ENCODE measurements at regions not wholly inside any gene's neighbourhood (a gene's known extent, or its start where the extent isn't known, plus 50 kb on each side); places are given as distances from the start of the nearest gene placed in this dataset.
A peak's percentile ranks its signal among the peaks of the same experiment; 100 is the strongest.

DNA sequence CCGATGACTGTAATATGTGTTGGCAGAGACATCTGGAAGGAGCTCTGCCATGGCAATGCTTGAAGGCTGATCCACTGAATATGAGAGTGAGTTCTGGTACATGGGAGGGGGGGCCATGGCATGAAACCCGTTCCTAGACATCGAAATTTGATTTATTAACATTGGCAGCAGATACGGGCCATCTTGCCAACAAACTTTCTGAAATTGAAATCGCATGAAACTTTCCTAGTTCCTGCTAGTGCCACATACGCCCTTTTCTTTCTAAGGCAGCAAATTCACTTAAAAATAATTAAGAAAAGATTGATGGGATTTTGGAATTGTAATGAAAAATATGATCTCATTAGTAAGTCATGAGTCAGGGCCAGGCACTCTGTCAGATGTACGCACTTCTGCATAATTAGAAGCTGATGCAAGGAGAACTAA is 91.8 kb upstream of the KMT2C start:
- no peak for DNase-seq
- in situ Hi-C loops (cut with MboI; ENCODE audit: low sequenced_read_pairs in 4 of 4), result no loop called here
- H3K27me3 ChIP-seq, result no peaks in the 10 kb centered on the region
- H3K27ac ChIP-seq, result no peak overlapping the region
- H3K9me3 ChIP-seq, result no peaks in the 10 kb centered on the region
- no peak overlapping the region for H3K4me3 ChIP-seq
- intact Hi-C loops (cut with DNase I; ENCODE audit: low total_unique reads), result no loop called here
- no peak for TF ChIP-seq POLR2A (IDR thresholded peaks at IDR 0.05)
- TF ChIP-seq, protein P1, sequence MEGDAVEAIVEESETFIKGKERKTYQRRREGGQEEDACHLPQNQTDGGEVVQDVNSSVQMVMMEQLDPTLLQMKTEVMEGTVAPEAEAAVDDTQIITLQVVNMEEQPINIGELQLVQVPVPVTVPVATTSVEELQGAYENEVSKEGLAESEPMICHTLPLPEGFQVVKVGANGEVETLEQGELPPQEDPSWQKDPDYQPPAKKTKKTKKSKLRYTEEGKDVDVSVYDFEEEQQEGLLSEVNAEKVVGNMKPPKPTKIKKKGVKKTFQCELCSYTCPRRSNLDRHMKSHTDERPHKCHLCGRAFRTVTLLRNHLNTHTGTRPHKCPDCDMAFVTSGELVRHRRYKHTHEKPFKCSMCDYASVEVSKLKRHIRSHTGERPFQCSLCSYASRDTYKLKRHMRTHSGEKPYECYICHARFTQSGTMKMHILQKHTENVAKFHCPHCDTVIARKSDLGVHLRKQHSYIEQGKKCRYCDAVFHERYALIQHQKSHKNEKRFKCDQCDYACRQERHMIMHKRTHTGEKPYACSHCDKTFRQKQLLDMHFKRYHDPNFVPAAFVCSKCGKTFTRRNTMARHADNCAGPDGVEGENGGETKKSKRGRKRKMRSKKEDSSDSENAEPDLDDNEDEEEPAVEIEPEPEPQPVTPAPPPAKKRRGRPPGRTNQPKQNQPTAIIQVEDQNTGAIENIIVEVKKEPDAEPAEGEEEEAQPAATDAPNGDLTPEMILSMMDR (IDR thresholded peaks at IDR 0.05 in 4 of 5, conservative IDR thresholded peaks at IDR 0.05 in 1 of 5), result no peak
- H3K4me1 ChIP-seq, result peaks cover 3% of the 10 kb centered on the region in 2 donors
- peak in 1 of 2 donors; percentile 33 for ATAC-seq
- no peaks in the 10 kb centered on the region for H3K36me3 ChIP-seq

DNA sequence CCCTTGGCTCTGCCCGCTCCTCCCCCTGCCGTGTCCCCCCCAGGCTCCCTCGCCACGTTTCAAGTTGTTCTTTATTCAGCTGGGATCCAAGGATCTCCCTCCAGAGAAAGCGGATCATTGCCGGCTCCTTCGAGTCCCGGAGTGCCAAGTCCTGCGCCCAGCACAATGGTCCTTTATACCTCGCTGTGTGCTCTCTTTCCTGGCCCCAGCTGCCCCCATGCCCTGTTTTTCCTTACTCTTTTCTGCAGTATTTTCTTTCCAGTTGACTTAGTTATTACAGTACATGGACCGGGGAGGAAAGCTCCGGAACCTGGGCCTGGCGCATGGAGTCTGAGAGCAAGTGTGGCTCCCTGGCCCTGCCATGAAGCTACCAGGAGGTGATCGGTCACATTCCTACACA is 88.1 kb upstream of the KMT2C start:
- in situ Hi-C loops (cut with MboI; ENCODE audit: low sequenced_read_pairs in 4 of 4), result no loop called here

DNA sequence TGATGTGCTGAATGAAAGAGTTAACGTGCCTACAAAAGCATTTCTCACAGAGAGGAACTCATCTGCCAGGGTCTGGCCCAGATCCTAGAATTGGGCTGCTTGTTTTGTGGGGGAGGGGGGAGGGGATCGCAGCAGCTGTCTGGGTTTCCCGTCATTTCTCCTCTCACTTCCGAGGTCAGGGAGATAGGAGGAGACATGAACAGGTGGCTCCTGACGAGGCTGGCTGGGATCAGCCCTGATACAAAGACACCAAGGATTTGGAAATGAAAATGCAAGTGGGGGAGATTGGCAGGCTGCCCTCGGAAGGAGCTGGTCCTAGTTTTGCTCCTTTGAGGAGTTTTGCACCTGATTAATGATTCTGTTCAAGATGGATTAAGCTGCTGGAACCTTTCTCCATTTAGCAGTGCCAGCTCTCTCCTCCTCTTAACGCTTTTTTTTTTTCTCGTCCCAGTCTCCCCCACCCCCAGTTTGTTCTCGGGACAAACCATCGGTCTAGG is 86.8 kb upstream of the KMT2C start:
- intact Hi-C loops (cut with DNase I; ENCODE audit: low total_unique reads) (no loop called here), in situ Hi-C loops (cut with MboI; ENCODE audit: low sequenced_read_pairs in 4 of 4) (no loop called here)
- Histone ChIP-seq H3K27me3 (no peaks in the 10 kb centered on the region), H3K9me3 (peaks cover 0 to 4% (median 0%) of the 10 kb centered on the region in 3 donors), H3K27ac (peak overlapping the region; percentile 5 to 33 (median 21)), H3K4me3 (peak overlapping the region; percentile 33 to 46 (median 35)), H3K4me1 (peaks cover 10 to 15% of the 10 kb centered on the region in 2 donors), H3K36me3 (no peaks in the 10 kb centered on the region)
- TF ChIP-seq, protein P1 (IDR thresholded peaks at IDR 0.05 in 4 of 5, conservative IDR thresholded peaks at IDR 0.05 in 1 of 5), result no peak
- TF ChIP-seq POLR2A (IDR thresholded peaks at IDR 0.05), result no peak
- peak; percentile 8 to 60 for DNase-seq
- peak; percentile 84 to 93 for ATAC-seq

More for the DNA sequence above, 88.1 kb upstream of the KMT2C start:
- no peaks in the 10 kb centered on the region for H3K36me3 ChIP-seq
- no peak for TF ChIP-seq POLR2A (IDR thresholded peaks at IDR 0.05)
- TF ChIP-seq, protein P1 (IDR thresholded peaks at IDR 0.05 in 4 of 5, conservative IDR thresholded peaks at IDR 0.05 in 1 of 5), result no peak
- no peak overlapping the region for H3K27ac ChIP-seq
- DNase-seq (no peak), ATAC-seq (no peak)
- H3K27me3 ChIP-seq, result no peaks in the 10 kb centered on the region
- no peak overlapping the region for H3K4me3 ChIP-seq
- intact Hi-C loops (cut with DNase I; ENCODE audit: low total_unique reads), result no loop called here
- peaks cover 10 to 15% of the 10 kb centered on the region in 2 donors for H3K4me1 ChIP-seq
- peaks cover 0 to 4% (median 0%) of the 10 kb centered on the region in 3 donors for H3K9me3 ChIP-seq

DNA sequence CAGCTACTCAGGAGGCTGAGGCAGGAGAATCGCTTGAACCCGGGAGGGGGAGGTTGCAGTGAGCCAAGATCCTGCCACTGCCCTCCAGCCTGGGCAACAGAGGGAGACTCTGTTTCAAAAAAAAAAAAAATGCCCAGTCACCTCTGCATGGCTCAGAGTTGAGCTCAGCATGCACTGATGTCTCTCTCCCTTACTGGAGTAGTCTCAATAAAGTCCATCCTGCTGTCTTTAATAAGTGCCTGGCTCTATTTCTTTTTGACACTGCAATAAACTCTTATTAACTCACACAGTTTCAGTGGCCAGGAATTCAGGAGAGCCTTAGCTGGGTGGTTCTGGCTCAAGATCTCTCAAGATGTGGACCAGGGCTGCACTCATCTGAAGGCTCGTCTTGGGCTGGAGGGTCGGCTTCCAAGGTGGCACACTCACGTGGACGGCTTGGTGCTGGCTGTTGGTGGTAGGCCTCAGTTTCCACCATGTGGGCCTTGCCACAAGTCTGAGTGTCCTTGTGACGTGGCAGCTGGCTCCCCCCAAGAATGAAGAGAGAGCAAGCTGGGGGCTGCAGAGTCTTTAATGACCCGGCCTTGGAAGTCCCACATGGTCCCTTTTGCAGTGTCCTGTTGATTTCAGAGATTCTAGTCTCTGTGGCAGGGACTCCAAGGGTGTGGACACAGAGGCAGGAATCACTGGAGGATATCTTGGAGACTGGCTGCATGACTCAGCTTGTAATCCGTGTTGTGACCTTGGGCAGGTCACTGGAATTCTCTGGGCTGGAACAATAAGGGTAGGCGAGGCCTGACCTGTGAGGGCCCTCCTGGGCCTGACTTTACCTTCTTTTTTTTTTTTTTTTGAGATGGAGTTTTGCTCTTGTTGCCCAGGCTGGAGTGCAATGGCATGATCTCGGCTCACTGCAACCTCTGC is 85.9 kb upstream of the KMT2C start:
- Histone ChIP-seq H3K36me3 (no peaks in the 10 kb centered on the region), H3K27me3 (no peaks in the 10 kb centered on the region), H3K4me1 (peaks cover 10 to 15% of the 10 kb centered on the region in 2 donors), H3K4me3 (no peak overlapping the region), H3K27ac (peak overlapping the region in 1 of 4 donors; percentile 16), H3K9me3 (peaks cover 0 to 4% (median 0%) of the 10 kb centered on the region in 3 donors)
- TF ChIP-seq POLR2A (IDR thresholded peaks at IDR 0.05), result no peak
- TF ChIP-seq, protein P1 (IDR thresholded peaks at IDR 0.05 in 4 of 5, conservative IDR thresholded peaks at IDR 0.05 in 1 of 5), result no peak
- DNase-seq (no peak), ATAC-seq (peak; percentile 21 to 68)
- in situ Hi-C loops (cut with MboI; ENCODE audit: low sequenced_read_pairs in 4 of 4), result no loop called here
- intact Hi-C loops (cut with DNase I; ENCODE audit: low total_unique reads), result no loop called here
